Neural cell (in vitro differentiated cells): ENCODE measurements at regions not wholly inside any gene's neighbourhood (a gene's known extent, or its start where the extent isn't known, plus 50 kb on each side); places are given as distances from the start of the nearest gene placed in this dataset.

Source experiments
- H2AFZ ChIP-seq: fragments of 200-600, 300-800 bp; sonication (generic), shearing (Covaris generic); 2 replicates; pipeline ENCODE4 v1.6.0; 2014; ENCODE audit warnings: low read depth, mild to moderate bottlenecking, antibody characterized with exemption, low read length, moderate library complexity
- H3F3A ChIP-seq: fragments of 200-600 bp; shearing (Covaris generic); 2 replicates; pipeline ENCODE4 v1.6.1; 2016; ENCODE audit warnings: mild to moderate bottlenecking, moderate library complexity, mixed read lengths, antibody characterized with exemption, low read length; ENCODE audit not compliant: insufficient read depth, poor library complexity, severe bottlenecking
- H3K27ac ChIP-seq: fragments of 200-600, 300-800 bp; sonication (generic), shearing (Covaris generic); 2 replicates; pipeline ENCODE4 v1.5.1; 2014; ENCODE audit warnings: mild to moderate bottlenecking, low read length, moderate library complexity
- H3K27me3 ChIP-seq: fragments of 300-800, 200-600 bp; sonication (generic), shearing (Covaris generic); 2 replicates; pipeline ENCODE4 v1.6.0; 2014; ENCODE audit warnings: mild to moderate bottlenecking, low read depth, low read length, moderate library complexity; ENCODE audit not compliant: insufficient read depth
- H3K36me3 ChIP-seq: fragments of 300-800, 200-600 bp; sonication (generic), shearing (Covaris generic); 2 replicates; pipeline ENCODE4 v1.5.1; 2014; ENCODE audit warnings: mild to moderate bottlenecking, antibody characterized with exemption, low read length, moderate library complexity; ENCODE audit not compliant: insufficient read depth
- H3K4me2 ChIP-seq: fragments of 300-800, 200-600 bp; sonication (generic), shearing (Covaris generic); 2 replicates; pipeline ENCODE4 v1.6.0; 2014; ENCODE audit warnings: mild to moderate bottlenecking, low read length
- H3K4me3 ChIP-seq: fragments of 300-800, 200-600 bp; sonication (generic), shearing (Covaris generic); 2 replicates; pipeline ENCODE4 v1.5.1; 2014; ENCODE audit warnings: mild to moderate bottlenecking, low read length, moderate library complexity
- H3K79me2 ChIP-seq: fragments of 200-600 bp; shearing (Covaris generic); replicated peaks from 2 replicates; pipeline ENCODE4 v1.6.0; 2014; ENCODE audit warnings: mild to moderate bottlenecking, low read length, moderate library complexity; ENCODE audit not compliant: insufficient read depth
- H3K9ac ChIP-seq: fragments of 300-800, 200-600 bp; sonication (generic), shearing (Covaris generic); 2 replicates; pipeline ENCODE4 v1.6.1; 2016; ENCODE audit warnings: mild to moderate bottlenecking, low read length, mixed read lengths
- H3K9me2 ChIP-seq: fragments of 200-600 bp; shearing (Covaris generic); 2 replicates; pipeline ENCODE4 v1.6.1; 2016; ENCODE audit warnings: mild to moderate bottlenecking, low read length, mixed read lengths; ENCODE audit not compliant: insufficient read depth
- H3K9me3 ChIP-seq: fragments of 200-600, 300-800 bp; sonication (generic), shearing (Covaris generic); 2 replicates; pipeline ENCODE4 v1.6.1; 2016; ENCODE audit warnings: mild to moderate bottlenecking, mixed run types, low read length, moderate library complexity, mixed read lengths
- H4K20me1 ChIP-seq: fragments of 200-600 bp; shearing (Covaris generic); 2 replicates; pipeline ENCODE4 v1.6.1; 2016; ENCODE audit warnings: mild to moderate bottlenecking, mixed run types; ENCODE audit not compliant: insufficient read depth
- EP300 ChIP-seq: fragments of 450-650 bp; conservative IDR thresholded peaks from 2 replicates; pipeline ENCODE4 v1.6.1; 2014; ENCODE audit warnings: antibody characterized with exemption, mild to moderate bottlenecking, moderate library complexity; ENCODE audit not compliant: poor library complexity, severe bottlenecking
- EZH2 ChIP-seq: fragments of 200-600, 300-800 bp; shearing (Covaris generic), sonication (generic); IDR thresholded peaks from 2 replicates; pipeline ENCODE4 v1.6.1; 2014; ENCODE audit warnings: antibody characterized with exemption, low read length, borderline replicate concordance, mild to moderate bottlenecking; ENCODE audit not compliant: insufficient read depth, poor library complexity, severe bottlenecking
- MXI1 ChIP-seq: fragments of 450-650 bp; conservative IDR thresholded peaks from 2 replicates; pipeline ENCODE4 v1.6.1; 2014; ENCODE audit warnings: antibody characterized with exemption, mild to moderate bottlenecking; ENCODE audit not compliant: poor library complexity, severe bottlenecking
- POLR2AphosphoS5 ChIP-seq: IDR thresholded peaks from 2 replicates; pipeline ENCODE4 v1.6.1; 2012
- RAD21 ChIP-seq: fragments of 450-650 bp; conservative IDR thresholded peaks from 2 replicates; pipeline ENCODE4 v1.6.1; 2014; ENCODE audit warnings: antibody characterized with exemption, mild to moderate bottlenecking, moderate library complexity
- SMC3 ChIP-seq: fragments of 450-650 bp; conservative IDR thresholded peaks from 2 replicates; pipeline ENCODE4 v1.6.1; 2014; ENCODE audit warnings: antibody characterized with exemption, mild to moderate bottlenecking, moderate library complexity; ENCODE audit not compliant: poor library complexity
- TAF1 ChIP-seq: IDR thresholded peaks from 2 replicates; pipeline ENCODE4 v1.6.1; 2012; ENCODE audit warnings: low read depth
- TF ChIP-seq, protein P1 (sequence below): IDR thresholded peaks from 2 replicates; pipeline ENCODE4 v1.6.1; 2012; ENCODE audit warnings: borderline replicate concordance
- TF ChIP-seq, protein P2 (sequence below): fragments of 450-650 bp; IDR thresholded peaks from 2 replicates; pipeline ENCODE4 v1.5.1; 2014; ENCODE audit warnings: antibody characterized with exemption, mild to moderate bottlenecking, moderate library complexity; ENCODE audit not compliant: poor library complexity, severe bottlenecking

DNA sequence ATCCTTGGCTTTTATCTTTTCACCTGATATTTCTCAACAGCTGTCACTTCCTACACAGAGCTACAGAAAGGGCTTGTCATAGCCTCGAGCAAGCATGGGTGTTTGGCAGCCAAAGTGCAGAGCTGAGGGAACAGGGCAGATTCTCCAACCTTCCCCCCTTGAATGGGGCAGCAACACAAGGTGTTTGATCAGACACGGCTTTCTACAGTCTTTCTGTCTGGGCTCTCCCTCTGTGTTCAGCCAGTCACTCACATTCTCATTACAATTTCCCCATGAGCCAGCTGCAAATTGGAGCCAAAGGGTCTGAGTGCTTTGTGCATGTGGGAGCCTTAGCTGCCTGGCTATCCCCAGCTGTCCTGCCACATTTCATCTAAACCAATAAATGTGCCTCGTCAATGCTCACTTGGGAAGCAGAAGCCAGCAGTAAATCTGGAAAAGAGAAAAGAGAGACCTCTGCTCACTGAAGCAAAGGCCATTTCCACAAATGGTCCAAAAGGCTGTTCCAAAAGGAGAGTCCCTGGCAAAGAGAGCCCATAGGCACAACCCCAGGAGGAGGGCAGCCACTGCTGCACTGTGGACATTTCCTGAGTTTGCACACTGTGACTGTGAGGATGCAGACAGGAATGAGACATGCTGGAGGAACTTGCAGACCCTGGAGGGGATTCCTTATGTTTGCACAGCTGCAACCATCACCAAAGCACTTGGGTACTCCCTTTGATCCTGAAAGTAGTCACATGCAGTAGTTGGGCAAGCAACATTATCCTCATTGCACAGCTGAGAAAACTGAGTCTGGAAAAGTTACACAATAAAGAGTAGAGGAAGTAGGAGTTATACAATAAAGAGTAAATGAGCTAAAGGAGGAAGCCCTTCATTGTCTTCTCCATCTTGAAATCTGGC, 186.8 kb downstream of the FAM181B start:
- H3K27ac ChIP-seq: no peak overlapping the region
- no peaks in the 10 kb centered on the region for H4K20me1 ChIP-seq
- no peaks in the 10 kb centered on the region for H3K27me3 ChIP-seq
- TF ChIP-seq, protein P1, sequence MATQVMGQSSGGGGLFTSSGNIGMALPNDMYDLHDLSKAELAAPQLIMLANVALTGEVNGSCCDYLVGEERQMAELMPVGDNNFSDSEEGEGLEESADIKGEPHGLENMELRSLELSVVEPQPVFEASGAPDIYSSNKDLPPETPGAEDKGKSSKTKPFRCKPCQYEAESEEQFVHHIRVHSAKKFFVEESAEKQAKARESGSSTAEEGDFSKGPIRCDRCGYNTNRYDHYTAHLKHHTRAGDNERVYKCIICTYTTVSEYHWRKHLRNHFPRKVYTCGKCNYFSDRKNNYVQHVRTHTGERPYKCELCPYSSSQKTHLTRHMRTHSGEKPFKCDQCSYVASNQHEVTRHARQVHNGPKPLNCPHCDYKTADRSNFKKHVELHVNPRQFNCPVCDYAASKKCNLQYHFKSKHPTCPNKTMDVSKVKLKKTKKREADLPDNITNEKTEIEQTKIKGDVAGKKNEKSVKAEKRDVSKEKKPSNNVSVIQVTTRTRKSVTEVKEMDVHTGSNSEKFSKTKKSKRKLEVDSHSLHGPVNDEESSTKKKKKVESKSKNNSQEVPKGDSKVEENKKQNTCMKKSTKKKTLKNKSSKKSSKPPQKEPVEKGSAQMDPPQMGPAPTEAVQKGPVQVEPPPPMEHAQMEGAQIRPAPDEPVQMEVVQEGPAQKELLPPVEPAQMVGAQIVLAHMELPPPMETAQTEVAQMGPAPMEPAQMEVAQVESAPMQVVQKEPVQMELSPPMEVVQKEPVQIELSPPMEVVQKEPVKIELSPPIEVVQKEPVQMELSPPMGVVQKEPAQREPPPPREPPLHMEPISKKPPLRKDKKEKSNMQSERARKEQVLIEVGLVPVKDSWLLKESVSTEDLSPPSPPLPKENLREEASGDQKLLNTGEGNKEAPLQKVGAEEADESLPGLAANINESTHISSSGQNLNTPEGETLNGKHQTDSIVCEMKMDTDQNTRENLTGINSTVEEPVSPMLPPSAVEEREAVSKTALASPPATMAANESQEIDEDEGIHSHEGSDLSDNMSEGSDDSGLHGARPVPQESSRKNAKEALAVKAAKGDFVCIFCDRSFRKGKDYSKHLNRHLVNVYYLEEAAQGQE: no peak
- TF ChIP-seq POLR2AphosphoS5 (peak; percentile 18), EP300 (peak; percentile 43)
- no peak overlapping the region for H3K4me3 ChIP-seq
- H3K4me2 ChIP-seq: no peak overlapping the region
- no peaks in the 10 kb centered on the region for H3K36me3 ChIP-seq
- no peaks in the 10 kb centered on the region for H3F3A ChIP-seq
- no peaks in the 10 kb centered on the region for H3K9me2 ChIP-seq
- no peaks in the 10 kb centered on the region for H3K9me3 ChIP-seq
- H2AFZ ChIP-seq: no peak overlapping the region
- H3K79me2 ChIP-seq: no peaks in the 10 kb centered on the region
- H3K9ac ChIP-seq: no peak overlapping the region

DNA sequence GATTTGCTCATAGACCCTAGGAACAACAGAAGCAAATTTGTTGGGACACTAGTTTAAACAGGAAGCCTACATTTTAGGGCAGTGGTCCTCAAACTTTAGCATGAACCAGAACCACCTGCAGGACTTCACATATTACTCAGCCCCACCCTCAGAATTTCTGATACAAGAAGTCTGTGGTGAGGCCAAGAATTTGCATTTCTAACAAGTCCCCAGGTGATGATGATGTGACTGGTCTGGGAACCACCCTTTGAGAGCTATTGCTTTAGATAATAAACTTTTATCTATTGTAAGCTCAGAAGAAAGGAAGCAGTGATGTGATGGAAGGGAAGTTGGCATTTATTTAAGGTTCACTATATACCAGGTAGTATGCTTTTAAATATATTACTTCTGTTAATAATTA, 194.0 kb downstream of the FAM181B start:
- Histone ChIP-seq H3K79me2 (no peaks in the 10 kb centered on the region), H3K27ac (no peak overlapping the region), H3K9ac (no peak overlapping the region), H4K20me1 (no peaks in the 10 kb centered on the region), H3K9me3 (no peaks in the 10 kb centered on the region), H3K27me3 (no peaks in the 10 kb centered on the region), H3K36me3 (no peaks in the 10 kb centered on the region), H3K9me2 (no peaks in the 10 kb centered on the region), H2AFZ (no peak overlapping the region), H3F3A (no peaks in the 10 kb centered on the region), H3K4me2 (no peak overlapping the region), H3K4me3 (no peak overlapping the region)
- TF ChIP-seq MXI1 (no peak), TAF1 (no peak), SMC3 (no peak), POLR2AphosphoS5 (no peak), EZH2 (no peak), RAD21 (no peak), EP300 (no peak)
- TF ChIP-seq, protein P1: no peak
- TF ChIP-seq, protein P2, sequence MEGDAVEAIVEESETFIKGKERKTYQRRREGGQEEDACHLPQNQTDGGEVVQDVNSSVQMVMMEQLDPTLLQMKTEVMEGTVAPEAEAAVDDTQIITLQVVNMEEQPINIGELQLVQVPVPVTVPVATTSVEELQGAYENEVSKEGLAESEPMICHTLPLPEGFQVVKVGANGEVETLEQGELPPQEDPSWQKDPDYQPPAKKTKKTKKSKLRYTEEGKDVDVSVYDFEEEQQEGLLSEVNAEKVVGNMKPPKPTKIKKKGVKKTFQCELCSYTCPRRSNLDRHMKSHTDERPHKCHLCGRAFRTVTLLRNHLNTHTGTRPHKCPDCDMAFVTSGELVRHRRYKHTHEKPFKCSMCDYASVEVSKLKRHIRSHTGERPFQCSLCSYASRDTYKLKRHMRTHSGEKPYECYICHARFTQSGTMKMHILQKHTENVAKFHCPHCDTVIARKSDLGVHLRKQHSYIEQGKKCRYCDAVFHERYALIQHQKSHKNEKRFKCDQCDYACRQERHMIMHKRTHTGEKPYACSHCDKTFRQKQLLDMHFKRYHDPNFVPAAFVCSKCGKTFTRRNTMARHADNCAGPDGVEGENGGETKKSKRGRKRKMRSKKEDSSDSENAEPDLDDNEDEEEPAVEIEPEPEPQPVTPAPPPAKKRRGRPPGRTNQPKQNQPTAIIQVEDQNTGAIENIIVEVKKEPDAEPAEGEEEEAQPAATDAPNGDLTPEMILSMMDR: no peak
